Stromal cell of bone marrow (primary cell): ENCODE measurements at regions not wholly inside any gene's neighbourhood (a gene's known extent, or its start where the extent isn't known, plus 50 kb on each side); places are given as distances from the start of the nearest gene placed in this dataset.
"Not testable (repeated sequence)": the region's sequence is repeated elsewhere in the genome, so short reads cannot be mapped to it uniquely, and the experiment has no call there.

ENCODE experiments used
- DNase-seq: peaks from one replicate; pipeline ENCODE4 v3.0.0-alpha.2; 2012; ENCODE audit warnings: low read depth

DNA sequence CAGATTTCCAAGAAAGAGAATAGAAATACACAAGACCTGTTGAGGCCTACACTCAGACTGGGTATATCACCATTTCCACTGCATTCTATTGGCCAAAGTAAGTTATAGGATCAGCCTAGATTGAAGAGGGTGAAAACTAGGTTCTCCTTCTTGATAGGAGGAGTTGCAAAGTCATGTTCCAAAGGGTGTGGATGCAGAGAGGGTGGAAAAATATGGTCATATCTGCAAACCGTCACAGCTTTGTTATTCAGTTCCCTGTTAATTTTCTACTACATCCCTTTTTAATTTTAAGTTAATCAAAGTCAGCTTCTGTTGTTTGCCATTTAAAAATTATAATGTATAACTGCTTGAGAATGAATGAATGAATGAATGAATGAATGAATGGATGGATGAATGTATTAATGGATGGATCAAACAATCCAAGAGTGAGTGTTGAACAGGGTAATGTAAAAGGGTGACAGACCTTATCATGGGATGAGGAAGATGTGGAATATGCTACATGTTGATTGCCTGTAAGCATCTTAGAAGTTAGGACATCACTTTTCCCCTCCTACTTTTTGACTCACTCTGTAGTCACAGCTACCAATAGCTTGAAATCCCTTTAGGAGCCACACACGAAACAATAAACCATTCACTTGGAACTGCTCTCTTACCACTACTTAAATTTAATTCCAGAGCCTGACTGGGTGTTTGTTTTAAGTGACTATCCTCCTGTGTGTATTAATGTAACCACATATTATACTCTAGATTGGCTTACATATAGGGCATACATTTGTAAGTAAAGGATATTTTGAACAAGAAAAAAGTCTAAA, 121.5 kb downstream of the CCDC34 start:
- DNase-seq: peak; percentile 91

GRCh38 chr11:27239305-27239942, 123.6 kb downstream of the CCDC34 start:
- DNase-seq: peak; percentile 98

- DNase-seq: no peak
These were observed 124.2 kb downstream of the CCDC34 start for GRCh38 chr11:27238811-27239210.

DNA sequence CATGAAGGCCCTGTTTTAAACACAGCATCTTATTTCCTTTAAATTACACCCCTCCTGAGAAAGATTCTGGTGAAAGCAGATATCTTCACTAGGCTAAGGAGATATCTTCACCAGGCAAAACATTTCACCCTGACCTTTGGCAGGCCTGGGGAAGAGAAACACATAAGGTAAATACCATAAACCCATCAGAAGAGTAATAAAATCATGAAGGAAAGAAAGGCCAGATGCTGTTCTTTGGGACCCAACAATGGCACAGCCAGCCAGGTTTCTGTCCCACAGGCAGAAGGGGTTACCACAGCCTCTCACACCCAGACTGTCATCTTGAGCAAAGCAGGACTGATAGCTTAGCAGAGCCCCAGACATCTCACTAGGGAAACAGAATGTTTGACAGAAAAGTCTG, 125.4 kb downstream of the CCDC34 start:
- no peak for DNase-seq

GRCh38 chr11:27234961-27235360, 128.1 kb downstream of the CCDC34 start:
- no peak for DNase-seq

GRCh38 chr11:27234043-27234668, 128.9 kb downstream of the CCDC34 start:
- peak; percentile 100 for DNase-seq

DNA sequence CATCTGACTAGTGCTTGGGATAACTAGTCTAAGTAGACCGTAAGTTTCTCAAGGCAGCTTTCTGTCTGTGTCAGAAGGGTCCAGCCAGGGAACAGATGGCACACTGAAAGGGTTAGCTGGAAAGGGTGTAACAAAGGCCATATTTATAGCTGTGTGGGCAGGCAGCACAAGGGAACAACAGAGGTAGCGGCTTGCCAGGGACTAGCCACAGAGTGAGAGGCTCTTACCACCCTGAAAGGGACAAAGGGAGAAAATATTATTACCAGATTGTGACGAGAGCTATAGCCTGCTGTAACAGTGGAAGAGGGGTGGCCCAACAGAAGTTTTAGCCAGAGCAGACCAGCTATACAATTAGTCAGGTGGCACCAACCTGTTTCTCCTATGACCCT, 129.4 kb downstream of the CCDC34 start:
- no peak for DNase-seq

GRCh38 chr11:27231530-27231929, 131.5 kb downstream of the CCDC34 start:
- no peak for DNase-seq

DNA sequence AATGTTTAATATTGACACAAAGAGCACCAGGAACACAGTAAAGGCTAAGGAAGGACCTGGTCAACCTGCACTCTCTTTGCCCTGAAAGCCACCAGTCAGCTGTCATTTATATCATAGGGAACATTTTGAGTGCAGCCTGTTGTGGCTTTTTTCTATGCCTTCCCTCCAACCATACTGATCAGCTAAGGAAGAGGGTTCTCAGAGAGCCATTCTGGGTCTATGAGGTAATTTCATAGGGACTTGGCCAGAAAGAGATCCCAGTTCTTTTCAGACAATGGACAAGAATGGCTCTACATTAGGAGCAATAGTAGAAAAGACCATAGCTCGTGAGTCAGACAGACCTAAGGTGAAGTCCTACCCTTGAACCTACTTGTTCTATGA, 132.8 kb downstream of the CCDC34 start:
- no peak for DNase-seq

GRCh38 chr11:27229511-27230191, 133.4 kb downstream of the CCDC34 start:
- no peak for DNase-seq

- no peak for DNase-seq
These were observed 134.1 kb downstream of the CCDC34 start for GRCh38 chr11:27228906-27229290.

- DNase-seq: no peak
These were observed 134.6 kb downstream of the CCDC34 start for GRCh38 chr11:27228232-27228905.

GRCh38 chr11:27227736-27228135, 135.3 kb downstream of the CCDC34 start:
- DNase-seq: no peak

- not testable (repeated sequence) for DNase-seq
These were observed 143.5 kb downstream of the CCDC34 start for GRCh38 chr11:27219487-27220039.

DNA sequence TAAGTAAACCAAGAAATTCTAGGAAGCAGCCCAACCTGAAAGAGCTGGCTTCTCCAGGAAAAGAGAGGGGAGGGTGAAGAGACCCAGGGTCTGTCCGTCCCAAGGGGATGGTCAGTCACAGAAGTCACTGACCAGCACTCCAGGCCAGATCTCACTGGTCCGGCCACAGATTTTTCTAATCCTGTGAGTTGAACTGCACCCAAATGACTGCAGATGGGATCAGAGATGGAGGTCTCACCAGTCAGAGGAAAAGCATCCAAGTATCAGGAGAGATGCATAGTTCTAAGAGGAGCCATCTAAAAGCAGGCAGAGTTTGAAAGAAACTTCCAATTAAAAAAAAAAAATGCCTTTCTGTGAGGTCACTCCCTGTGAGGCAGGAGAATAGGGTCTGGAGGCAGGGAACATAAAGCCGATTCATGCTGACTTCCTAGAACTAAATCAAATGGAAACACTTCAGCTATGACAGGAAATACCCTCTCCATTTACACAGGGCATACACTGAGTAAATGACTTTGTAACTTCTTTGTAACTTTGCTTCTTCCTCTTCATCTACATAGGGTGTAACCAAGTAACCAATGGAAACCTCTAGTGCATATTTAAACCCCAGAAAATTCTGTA, 144.5 kb downstream of the CCDC34 start:
- peak; percentile 93 for DNase-seq

DNA sequence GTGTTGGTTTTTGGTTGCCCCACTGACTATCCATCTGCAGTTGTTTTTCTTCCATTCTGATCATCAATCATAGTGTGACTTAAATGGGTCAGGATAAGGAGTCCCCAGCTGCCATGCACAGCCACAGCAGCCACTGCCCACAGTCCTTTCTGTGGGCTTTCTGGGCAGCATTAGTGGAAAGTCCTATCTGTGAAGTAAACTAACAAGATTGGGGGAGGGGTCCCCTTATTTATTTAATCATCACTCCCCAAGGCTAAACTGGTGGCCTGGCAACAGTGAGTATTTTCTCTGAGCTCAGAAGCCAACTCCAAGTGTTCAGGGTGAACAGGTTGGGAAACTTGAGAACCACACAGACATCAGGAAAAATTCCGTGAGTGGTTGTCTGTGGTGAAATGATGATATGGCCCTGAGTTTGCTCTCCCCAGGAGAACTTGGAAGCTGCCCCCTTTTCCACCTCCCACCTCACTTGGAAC, 145.0 kb downstream of the CCDC34 start:
- DNase-seq: peak; percentile 85

GRCh38 chr11:27217496-27217895, 145.5 kb downstream of the CCDC34 start:
- DNase-seq: no peak

DNA sequence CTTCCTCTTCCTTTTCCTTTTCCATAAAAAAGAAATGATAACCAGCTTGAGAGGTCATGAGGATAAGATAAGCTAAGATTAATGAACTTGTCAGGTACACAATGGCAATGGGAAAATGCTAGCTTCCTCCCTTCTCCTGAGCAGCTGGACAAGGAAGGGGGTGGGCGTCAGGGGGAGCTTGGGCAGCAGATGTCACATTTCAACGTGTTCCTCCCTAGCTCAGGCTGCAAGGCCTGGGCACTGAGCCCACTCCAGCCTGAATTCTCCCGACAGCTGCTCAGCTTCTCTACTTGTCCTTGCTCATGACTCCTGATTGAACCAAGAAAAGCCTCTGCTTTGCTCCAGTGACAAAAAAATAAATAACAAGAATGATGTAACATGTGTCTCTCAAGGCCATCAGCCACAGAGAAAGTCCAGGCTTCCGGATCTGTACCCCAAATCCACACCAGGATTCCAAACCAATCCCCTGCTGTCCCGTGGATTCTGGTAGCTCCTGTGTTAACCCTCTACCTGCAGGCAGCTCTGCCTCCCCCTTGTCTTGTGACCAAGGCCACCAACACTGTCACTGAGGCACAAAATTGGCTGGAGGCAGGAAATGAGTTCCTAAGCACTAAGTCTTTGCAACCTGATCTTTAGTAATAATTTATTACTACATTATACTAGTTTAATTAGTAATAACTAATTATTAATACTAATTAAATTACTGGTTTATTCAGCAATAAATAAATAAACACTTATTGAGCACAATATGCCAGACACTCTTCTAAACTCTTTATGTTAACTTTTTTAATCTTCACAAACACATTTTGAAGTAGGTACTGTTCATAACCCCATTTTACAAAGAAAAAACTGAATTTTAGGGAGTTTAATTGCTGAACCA, 146.5 kb downstream of the CCDC34 start:
- DNase-seq: no peak

DNA sequence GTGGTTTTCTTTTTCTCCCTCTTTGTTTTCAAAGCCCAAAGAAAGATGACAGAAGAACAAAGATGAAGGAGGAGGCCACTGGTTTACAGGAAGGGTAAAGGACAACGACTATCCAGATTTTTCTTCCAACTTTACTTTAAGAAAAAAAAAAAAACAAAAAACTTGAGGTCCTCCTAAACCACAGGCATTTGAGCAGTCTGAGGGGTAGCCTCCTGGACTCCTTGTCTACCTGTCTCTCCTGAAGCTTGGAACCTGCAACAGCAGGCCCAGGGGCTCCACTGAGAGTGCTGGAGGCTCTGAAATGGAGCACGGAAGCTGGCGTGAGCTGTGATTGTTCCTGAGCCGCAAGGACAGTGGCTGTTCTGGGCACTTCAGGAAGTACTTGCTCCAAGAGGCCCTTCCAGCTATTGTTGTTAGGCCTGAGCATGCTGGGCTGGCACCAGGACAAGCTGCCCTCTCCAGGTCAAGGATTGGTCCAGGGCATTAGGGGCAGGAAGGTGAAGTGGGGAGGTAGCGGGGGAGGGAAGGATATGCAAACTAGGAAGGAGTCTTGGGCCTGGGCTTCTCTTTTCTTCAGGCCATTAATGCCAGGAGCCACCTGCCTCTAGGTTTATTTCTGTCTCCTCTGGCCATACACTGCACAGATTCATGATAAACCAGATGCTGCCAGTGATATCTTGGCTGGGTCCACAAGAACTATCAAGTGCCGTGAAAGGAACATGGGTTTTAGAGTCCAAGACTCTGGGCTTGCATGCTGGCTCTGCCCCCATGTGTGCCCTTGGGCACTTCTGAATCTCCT, 147.3 kb downstream of the CCDC34 start:
- DNase-seq: no peak
